H4 (cell line): ENCODE measurements at regions not wholly inside any gene's neighbourhood (a gene's known extent, or its start where the extent isn't known, plus 50 kb on each side); places are given as distances from the start of the nearest gene placed in this dataset.
A peak's percentile ranks its signal among the peaks of the same experiment; 100 is the strongest.
"Not testable (repeated sequence)": the region's sequence is repeated elsewhere in the genome, so short reads cannot be mapped to it uniquely, and the experiment has no call there.

ENCODE experiments used
- DNase-seq: peaks from one replicate; pipeline ENCODE4 v3.0.0-alpha.2; 2015; ENCODE audit warnings: low spot score

DNA sequence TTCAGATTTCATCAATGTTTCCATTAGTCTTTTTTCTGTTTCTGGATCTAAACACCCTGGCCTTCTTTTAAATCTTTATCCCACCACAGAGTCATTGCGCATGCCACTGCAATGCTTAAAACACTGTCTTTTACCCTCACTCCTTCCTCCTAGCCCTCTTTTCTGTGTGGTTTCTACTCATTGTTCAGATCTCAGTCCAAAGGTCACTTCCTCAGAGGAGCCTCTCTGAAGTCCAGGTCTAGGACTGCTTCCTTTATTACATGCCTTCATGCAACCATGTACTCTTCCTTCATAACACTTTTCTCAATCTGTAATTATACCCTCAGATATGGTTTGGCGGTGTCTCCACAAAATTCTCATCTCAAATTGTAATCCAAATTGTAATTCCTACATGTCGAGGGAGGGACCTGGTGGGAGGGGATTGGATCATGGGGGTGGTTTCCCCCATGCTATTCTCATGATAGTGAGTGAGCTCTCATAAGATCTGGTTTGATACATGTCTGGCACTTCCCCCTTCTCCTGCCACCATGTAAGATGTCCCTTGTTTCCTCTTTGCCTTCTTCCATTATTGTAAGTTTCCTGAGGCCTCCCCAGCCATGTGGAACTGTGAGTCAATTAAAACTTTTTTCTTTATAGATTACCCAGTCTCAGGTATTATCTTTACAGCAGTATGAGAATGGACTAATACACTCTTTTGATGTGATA, 808.9 kb downstream of the DIAPH3 start:
- DNase-seq, result no peak

DNA sequence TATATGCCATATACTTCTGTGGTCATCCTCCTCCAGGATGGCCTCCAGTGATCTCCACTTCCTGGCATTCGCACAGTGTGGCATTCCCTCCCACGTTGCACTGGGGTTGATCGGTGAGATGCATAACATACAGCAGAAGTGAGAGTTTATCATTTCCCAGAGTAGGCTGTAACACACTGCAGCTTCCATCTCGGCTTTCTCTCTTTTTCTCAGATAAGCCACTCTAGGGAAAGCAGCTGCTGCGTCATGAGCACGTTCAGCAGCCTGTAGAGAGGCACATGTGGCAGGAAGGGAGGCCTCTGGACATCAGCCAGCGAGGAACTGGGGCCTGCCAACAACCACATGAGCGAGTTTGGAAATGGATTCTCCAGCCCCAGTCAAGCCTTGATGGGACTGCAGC, 807.1 kb downstream of the DIAPH3 start:
- DNase-seq, result no peak

GRCh38 chr13:59358014-59358413, 805.7 kb downstream of the DIAPH3 start:
- peak; percentile 7 for DNase-seq

DNA sequence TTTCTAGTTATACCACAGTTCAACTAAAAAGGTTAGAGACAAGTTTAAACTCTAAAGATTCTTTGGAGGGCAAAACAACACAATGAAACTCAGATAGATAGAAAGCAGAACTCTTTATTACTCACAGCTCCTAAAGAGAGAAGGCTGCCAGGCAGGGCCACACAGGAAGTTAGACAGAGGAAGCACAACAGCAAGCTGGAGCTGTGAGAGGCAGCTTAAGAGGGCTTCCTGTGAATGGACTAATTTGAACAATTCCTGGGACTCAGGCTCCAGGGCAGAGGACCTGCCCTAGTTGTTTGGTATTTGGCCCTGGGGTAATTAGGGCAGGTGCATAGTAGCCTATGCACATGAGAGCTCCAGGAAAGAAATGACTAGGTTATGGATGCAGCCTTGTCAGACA, 803.6 kb downstream of the DIAPH3 start:
- no peak for DNase-seq

GRCh38 chr13:59360916-59361315, 802.8 kb downstream of the DIAPH3 start:
- no peak for DNase-seq

- no peak for DNase-seq
Observed at GRCh38 chr13:59363313-59363712, 800.4 kb downstream of the DIAPH3 start.

DNA sequence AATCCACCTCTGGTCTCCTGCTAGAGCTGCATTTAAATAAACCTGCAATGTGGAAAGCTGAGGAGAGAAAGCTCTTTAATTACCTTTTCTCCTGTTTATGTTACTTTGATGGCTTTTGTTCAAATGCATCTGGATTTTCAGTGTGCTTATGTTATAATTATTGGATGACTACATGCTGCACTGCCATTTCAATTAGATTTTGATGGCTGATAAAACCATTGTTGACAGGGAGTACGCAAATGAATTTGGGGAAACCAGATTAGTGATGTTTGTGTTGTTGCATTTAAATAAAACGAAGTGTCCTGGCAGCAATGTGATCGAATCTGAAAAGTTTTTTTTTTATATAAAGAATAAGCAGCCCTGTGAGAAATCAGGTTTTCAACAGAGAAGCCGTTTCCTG, 799.8 kb downstream of the DIAPH3 start:
- no peak for DNase-seq

- no peak for DNase-seq
Observed at GRCh38 chr13:59364641-59365085, 799.1 kb downstream of the DIAPH3 start.

DNA sequence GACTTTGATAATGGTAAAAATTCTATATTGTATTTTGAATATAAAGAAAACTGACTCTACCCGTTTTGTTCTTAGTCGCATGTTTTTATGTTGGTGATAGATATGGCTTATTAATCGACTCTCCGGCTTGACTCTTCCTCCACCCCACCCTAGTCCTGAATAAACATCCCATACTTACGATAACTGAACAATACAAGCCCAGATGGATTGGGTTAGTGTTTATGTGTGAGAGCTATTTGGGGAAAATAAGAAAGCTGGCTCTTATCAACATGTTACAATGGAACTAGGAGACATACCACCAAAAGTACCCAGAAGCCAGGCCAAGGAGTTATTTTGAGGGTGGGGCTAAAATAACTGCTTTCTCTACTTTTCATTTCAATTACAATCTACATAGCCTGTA, 796.3 kb downstream of the DIAPH3 start:
- DNase-seq, result no peak

DNA sequence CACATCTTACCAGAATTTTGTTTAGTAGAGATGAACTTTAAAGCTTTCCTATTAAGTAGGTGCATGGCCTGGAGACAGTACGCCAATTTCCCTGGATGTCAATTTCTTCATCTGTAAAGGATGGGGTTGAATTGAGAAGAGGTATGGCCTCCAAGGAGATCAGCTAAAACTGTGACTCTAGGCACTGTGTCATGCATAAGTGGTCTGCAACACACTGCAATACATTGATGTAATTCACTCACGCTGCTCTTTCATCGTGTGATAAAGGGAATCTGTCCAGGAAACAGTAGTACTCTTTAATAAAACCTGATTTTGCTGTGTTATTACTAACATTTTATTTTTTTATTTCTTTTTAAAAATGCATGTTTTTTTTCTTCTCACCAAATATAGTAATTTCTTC, 795.8 kb downstream of the DIAPH3 start:
- no peak for DNase-seq

DNA sequence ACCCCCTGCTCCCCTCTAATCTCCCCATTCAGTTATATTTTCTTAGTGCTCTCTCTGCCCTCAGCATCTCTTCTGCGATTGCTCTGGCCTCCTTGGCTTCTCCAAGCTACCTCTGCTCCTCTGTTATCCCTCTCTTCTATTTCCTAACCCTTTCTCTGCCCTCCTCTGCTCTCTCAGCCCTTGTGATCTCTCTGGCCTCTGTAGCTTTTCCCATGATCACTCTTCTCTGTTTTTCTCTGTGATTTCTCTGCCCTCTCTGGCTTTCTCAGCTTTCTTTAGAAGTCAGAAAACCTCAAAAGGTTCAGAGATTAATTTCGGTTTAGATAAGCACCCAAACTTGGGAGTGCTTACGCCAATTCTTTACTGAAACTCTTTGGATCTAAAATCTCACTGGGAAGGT, 795.0 kb downstream of the DIAPH3 start:
- no peak for DNase-seq

- DNase-seq, result no peak
Observed at GRCh38 chr13:59371229-59371628, 792.5 kb downstream of the DIAPH3 start.

- no peak for DNase-seq
Observed at GRCh38 chr13:59373341-59373740, 790.4 kb downstream of the DIAPH3 start.

- no peak for DNase-seq
Observed at GRCh38 chr13:59374691-59375090, 789.0 kb downstream of the DIAPH3 start.

- no peak for DNase-seq
Observed at GRCh38 chr13:59384154-59384553, 779.6 kb downstream of the DIAPH3 start.

DNA sequence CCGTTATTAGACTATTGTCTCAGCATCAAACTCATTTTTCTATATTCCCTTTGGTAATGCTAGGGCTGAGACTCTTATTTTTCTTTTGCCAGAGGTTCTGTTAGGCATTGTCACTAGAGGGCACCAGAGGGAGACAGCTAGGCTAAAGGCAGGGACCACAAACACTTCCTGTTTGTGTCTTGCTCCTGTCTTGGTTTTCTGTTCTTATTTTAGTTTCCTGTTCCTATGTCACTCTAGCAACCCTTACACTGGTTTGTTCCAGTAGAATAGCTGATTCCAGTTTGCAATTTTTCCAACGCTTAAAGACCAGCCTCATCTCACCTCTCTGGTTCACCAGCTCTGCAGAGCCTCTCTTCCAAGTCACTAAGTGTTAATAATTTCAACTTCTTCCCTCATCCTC, 772.0 kb downstream of the DIAPH3 start:
- DNase-seq, result peak; percentile 69

DNA sequence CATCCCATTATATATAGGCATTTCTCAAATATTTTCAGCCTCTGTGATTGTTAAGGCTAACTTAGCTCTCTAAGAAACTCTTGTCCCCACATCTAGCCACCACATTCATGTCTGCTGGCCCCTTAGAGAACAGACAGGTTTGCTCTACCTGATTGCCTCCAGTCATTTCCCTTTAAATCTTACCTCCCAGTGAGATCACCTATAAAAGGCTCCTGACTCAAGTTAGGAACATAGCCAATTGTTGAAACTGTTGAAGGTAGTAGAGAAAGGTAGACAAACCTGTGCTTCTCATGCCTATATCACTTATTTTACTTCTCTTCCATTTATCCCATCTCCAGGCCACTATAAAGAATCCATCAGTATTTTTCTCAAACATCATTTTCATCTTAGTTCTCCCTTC, 771.4 kb downstream of the DIAPH3 start:
- no peak for DNase-seq

DNA sequence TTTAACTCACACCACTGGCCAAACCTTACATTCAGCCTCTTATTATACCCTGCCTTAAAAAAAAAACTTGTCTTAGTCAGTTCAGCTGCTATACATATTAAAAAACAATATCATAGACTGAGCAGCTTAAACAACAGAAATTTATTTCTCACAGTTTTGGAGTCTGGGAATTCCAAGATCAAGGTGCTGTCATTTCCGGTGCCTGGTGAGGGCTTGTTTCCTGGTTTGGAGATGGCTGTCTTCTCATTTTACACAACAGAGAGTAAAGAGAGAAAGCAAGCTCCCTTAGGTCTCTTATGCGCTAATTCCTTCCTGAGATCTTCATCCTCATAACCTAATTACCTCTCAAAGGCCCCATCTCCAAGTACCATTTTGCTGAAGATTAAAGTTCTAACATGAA, 769.2 kb downstream of the DIAPH3 start:
- DNase-seq, result no peak

GRCh38 chr13:59398127-59398526, 765.6 kb downstream of the DIAPH3 start:
- DNase-seq, result no peak

GRCh38 chr13:59398661-59399060, 765.1 kb downstream of the DIAPH3 start:
- no peak for DNase-seq

DNA sequence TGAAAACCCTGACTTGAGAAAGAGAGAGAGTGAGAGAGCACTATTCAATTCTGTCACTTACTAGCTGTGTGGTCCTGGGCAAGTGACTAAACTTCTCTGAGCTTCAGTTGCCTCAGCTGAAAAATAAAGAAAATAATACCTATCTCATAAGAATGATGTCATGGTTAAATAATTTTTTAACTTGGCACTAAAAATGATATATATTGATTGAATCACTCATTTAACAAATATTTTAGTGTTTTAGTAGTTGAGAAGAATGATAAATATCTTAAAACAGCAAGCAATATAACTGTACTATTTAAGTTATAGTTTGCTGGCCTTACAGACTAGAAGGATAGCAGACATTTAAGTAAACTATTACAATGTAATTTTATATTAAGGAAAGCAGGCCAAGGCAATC, 764.2 kb downstream of the DIAPH3 start:
- no peak for DNase-seq

GRCh38 chr13:59404331-59404730, 759.4 kb downstream of the DIAPH3 start:
- DNase-seq, result no peak

GRCh38 chr13:59407251-59407650, 756.5 kb downstream of the DIAPH3 start:
- DNase-seq, result not testable (repeated sequence)

- no peak for DNase-seq
Observed at GRCh38 chr13:59408738-59409137, 755.0 kb downstream of the DIAPH3 start.
